PFSK-1 (cell line): ENCODE measurements at regions not wholly inside any gene's neighbourhood (a gene's known extent, or its start where the extent isn't known, plus 50 kb on each side); places are given as distances from the start of the nearest gene placed in this dataset.

Experiments
- POLR2AphosphoS5 ChIP-seq: IDR thresholded peaks from 2 replicates; pipeline ENCODE4 v1.6.1; 2012; ENCODE audit warnings: low read depth, mild to moderate bottlenecking, control low read depth, low read length, moderate library complexity
- SIN3A ChIP-seq: IDR thresholded peaks from 2 replicates; pipeline ENCODE4 v1.6.1; 2012; ENCODE audit warnings: mild to moderate bottlenecking, low read length, moderate library complexity, borderline replicate concordance; ENCODE audit not compliant: insufficient read depth
- TAF1 ChIP-seq: IDR thresholded peaks from 2 replicates; pipeline ENCODE4 v1.6.1; 2012; ENCODE audit warnings: low read length, control low read depth, borderline replicate concordance; ENCODE audit not compliant: insufficient read depth
- TF ChIP-seq, protein P1 (sequence below), 2 experiments: IDR thresholded peaks; 2 replicates each; pipeline versions ENCODE4 v1.6.1 to v1.8.0; 2011 to 2012; ENCODE audit warnings: low read depth in 2 of 2, low read length in 2 of 2, control low read depth in 1 of 2, inconsistent platforms in 1 of 2, mild to moderate bottlenecking in 1 of 2, moderate library complexity in 1 of 2; ENCODE audit not compliant: insufficient read depth in 1 of 2

DNA sequence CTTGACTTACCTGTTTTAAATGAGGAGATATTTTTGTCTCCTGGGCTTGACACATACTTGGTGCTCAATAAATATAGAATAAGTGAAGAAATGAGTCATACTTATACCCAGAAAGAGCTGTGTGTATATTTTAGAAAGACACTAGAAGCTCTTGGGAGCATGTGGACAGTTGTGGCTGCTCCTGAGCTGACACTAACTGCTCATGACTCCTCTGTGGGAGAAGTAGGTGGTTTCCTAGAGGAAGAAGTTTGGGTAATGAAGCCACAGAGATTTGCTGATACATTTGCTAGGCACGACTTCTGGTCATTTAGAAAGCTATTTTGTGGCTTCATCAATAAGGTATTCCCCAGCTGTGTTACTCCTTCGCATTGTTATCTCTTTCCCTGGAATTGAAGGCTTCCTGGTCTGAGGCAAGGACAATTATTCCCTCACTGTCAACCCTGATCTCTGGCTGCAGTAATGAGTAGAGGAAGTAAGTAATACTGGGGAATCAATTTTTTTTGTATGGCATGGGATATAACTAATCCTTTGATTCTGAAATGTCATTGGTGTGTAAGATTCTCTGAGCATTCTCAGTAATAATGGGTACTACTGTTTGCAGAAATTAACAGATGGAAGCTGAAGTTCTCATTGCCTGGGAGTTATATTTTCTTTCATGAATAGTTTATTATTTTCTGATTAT is 79.6 kb upstream of the DCBLD2 start:
- TF ChIP-seq POLR2AphosphoS5 = no peak
- TF ChIP-seq TAF1 = no peak
- TF ChIP-seq, protein P1, sequence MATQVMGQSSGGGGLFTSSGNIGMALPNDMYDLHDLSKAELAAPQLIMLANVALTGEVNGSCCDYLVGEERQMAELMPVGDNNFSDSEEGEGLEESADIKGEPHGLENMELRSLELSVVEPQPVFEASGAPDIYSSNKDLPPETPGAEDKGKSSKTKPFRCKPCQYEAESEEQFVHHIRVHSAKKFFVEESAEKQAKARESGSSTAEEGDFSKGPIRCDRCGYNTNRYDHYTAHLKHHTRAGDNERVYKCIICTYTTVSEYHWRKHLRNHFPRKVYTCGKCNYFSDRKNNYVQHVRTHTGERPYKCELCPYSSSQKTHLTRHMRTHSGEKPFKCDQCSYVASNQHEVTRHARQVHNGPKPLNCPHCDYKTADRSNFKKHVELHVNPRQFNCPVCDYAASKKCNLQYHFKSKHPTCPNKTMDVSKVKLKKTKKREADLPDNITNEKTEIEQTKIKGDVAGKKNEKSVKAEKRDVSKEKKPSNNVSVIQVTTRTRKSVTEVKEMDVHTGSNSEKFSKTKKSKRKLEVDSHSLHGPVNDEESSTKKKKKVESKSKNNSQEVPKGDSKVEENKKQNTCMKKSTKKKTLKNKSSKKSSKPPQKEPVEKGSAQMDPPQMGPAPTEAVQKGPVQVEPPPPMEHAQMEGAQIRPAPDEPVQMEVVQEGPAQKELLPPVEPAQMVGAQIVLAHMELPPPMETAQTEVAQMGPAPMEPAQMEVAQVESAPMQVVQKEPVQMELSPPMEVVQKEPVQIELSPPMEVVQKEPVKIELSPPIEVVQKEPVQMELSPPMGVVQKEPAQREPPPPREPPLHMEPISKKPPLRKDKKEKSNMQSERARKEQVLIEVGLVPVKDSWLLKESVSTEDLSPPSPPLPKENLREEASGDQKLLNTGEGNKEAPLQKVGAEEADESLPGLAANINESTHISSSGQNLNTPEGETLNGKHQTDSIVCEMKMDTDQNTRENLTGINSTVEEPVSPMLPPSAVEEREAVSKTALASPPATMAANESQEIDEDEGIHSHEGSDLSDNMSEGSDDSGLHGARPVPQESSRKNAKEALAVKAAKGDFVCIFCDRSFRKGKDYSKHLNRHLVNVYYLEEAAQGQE (IDR thresholded peaks at IDR 0.05; ENCODE audit: insufficient read depth in 1 of 2, low read depth in 2 of 2, low read length in 2 of 2) = 0 out of 4 replicates have a peak, but pooled peaks of 1 of the 2 experiments have one; percentile 27
- TF ChIP-seq SIN3A = no peak
